GM12892 (cell line): ENCODE measurements at regions not wholly inside any gene's neighbourhood (a gene's known extent, or its start where the extent isn't known, plus 50 kb on each side); places are given as distances from the start of the nearest gene placed in this dataset.

Source experiments
- POLR2A ChIP-seq: IDR thresholded peaks from 2 replicates; pipeline ENCODE4 v1.6.1; 2011; ENCODE audit warnings: low read depth, low read length, control low read depth
- POLR2AphosphoS5 ChIP-seq: IDR thresholded peaks from 2 replicates; pipeline ENCODE4 v1.6.1; 2011; ENCODE audit warnings: low read depth, low read length, control low read depth

- TF ChIP-seq POLR2A, result no peak
- no peak for TF ChIP-seq POLR2AphosphoS5
Measured at GRCh38 chr9:19989213-19989612, 200.4 kb upstream of the SLC24A2 start.
